ENCODE measurements at regions not wholly inside any gene's neighbourhood (a gene's known extent, or its start where the extent isn't known, plus 50 kb on each side); places are given as distances from the start of the nearest gene placed in this dataset.

DNA sequence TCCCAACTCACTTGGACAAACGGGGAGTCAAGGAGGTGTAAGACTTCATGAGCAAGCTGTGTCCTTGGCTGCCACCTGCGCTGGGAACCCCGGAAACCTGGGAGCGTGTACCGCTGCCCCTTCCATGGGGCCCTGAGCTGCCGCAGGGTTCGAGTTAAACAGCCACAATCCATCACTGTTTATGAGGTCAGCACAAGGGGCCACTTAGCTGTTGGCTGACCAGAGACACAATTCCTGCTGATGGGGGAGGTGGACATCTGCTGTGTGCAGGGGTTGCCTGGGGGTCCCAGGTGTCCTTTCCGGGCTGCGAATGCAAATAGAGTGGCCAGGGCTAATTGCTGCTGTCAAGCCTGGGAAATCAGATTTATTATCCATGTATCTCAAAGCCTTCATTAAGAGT lies 549.3 kb downstream of the BRD1 start:
- H3K27ac ChIP-seq (ENCODE audit: low read length) = no peak overlapping the region
- H4K20me1 ChIP-seq (ENCODE audit: insufficient read depth, low read depth, low read length) = no peaks in the 10 kb centered on the region
- no peak overlapping the region for H3K4me2 ChIP-seq (ENCODE audit: low read depth, low read length, poor library complexity, severe bottlenecking)
- no peak for DNase-seq
- no peak overlapping the region for H3K9ac ChIP-seq (ENCODE audit: low read length)
- H3K36me3 ChIP-seq (ENCODE audit: insufficient read depth, low read length) = no peaks in the 10 kb centered on the region
- no peaks in the 10 kb centered on the region for H3K79me2 ChIP-seq (ENCODE audit: low read length)
- H3K27me3 ChIP-seq (ENCODE audit: low read length) = peaks cover 2% of the 10 kb centered on the region; the same call in 1 of the 2 replicates
- no peaks in the 10 kb centered on the region for H3K9me2 ChIP-seq (replicated peaks; ENCODE audit: insufficient read depth, low read length)
- no peak overlapping the region for H3K4me3 ChIP-seq (ENCODE audit: low read length)
- H3K4me1 ChIP-seq (ENCODE audit: low read length) = no peaks in the 10 kb centered on the region
- H3K9me3 ChIP-seq (ENCODE audit: low read length) = 0 out of 2 replicates have a peak, but pooled peaks cover 3% of the 10 kb centered on the region
- H2AFZ ChIP-seq (ENCODE audit: low read length) = no peak overlapping the region

DNA sequence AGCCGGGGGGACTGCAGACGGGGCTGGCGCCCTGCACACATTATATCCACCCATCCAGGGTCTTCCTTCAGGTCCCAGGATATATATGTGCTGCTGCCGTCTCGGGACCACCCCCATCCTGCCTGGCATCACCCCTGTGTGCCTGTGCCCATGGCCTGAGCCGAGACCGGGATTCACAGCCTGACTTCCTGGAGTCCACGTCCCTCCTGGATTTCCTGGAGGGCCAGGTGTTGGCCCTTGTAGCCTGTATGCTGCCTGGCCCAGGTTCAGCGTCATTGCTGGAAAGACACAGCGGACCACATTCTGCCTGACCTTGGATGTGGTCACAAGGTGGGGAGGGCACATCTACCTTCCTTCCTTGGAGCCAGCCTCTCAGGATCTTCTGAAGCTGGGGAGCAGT lies 551.1 kb downstream of the BRD1 start:
- Histone ChIP-seq H3K4me3 (ENCODE audit: low read length) (no peak overlapping the region), H3K36me3 (ENCODE audit: insufficient read depth, low read length) (no peaks in the 10 kb centered on the region), H3K4me2 (ENCODE audit: low read depth, low read length, poor library complexity, severe bottlenecking) (no peak overlapping the region), H3K4me1 (ENCODE audit: low read length) (no peaks in the 10 kb centered on the region), H3K9me3 (ENCODE audit: low read length) (0 out of 2 replicates have a peak, but pooled peaks cover 3% of the 10 kb centered on the region), H3K27ac (ENCODE audit: low read length) (no peak overlapping the region), H3K79me2 (ENCODE audit: low read length) (no peaks in the 10 kb centered on the region), H3K9me2 (replicated peaks; ENCODE audit: insufficient read depth, low read length) (no peaks in the 10 kb centered on the region), H3K9ac (ENCODE audit: low read length) (no peak overlapping the region), H4K20me1 (ENCODE audit: insufficient read depth, low read depth, low read length) (no peaks in the 10 kb centered on the region), H2AFZ (ENCODE audit: low read length) (no peak overlapping the region), H3K27me3 (ENCODE audit: low read length) (peaks cover 2% of the 10 kb centered on the region; the same call in 1 of the 2 replicates)
- no peak for DNase-seq

GRCh38 chr22:49274754-49275380 lies 552.8 kb downstream of the BRD1 start:
- Histone ChIP-seq H3K4me1 (ENCODE audit: low read length) (no peaks in the 10 kb centered on the region), H3K4me3 (ENCODE audit: low read length) (no peak overlapping the region), H3K27ac (ENCODE audit: low read length) (no peak overlapping the region), H3K36me3 (ENCODE audit: insufficient read depth, low read length) (no peaks in the 10 kb centered on the region), H2AFZ (ENCODE audit: low read length) (no peak overlapping the region), H3K9me3 (ENCODE audit: low read length) (0 out of 2 replicates have a peak, but pooled peaks cover 2% of the 10 kb centered on the region), H3K4me2 (ENCODE audit: low read depth, low read length, poor library complexity, severe bottlenecking) (no peak overlapping the region), H3K9ac (ENCODE audit: low read length) (no peak overlapping the region), H3K9me2 (replicated peaks; ENCODE audit: insufficient read depth, low read length) (no peaks in the 10 kb centered on the region), H3K27me3 (ENCODE audit: low read length) (peaks cover 2% of the 10 kb centered on the region; the same call in 1 of the 2 replicates), H4K20me1 (ENCODE audit: insufficient read depth, low read depth, low read length) (no peaks in the 10 kb centered on the region), H3K79me2 (ENCODE audit: low read length) (no peaks in the 10 kb centered on the region)
- DNase-seq = no peak

DNA sequence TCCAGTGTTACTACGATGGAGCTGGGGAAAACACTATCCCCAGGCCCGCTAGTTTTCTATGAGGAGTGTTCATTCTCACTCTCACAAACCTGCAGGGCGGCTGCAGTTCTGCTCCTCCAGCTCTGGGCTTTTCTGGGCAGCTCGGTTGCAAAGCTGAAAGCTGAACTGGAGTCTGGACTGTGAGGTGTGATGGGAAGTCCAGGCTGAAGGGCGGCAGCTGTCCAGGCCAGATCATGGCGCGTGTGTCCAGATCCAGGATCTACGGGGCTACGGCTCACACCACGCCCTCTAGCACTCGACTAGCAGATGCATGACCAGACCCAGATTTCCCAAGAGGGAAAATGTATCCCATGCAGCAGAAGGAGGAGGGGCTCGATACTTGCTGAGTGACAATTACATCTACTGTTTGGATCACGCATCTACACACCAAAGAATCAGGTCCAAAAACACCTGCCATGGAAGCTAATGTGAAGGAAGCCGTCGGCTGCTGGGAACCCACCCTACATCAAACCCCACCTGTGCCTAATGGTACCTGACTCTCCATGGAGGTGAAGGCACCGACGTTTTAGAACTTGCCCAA lies 555.0 kb downstream of the BRD1 start:
- no peaks in the 10 kb centered on the region for H3K36me3 ChIP-seq (ENCODE audit: insufficient read depth, low read length)
- H3K9me3 ChIP-seq (ENCODE audit: low read length) = no peaks in the 10 kb centered on the region
- DNase-seq = no peak
- no peaks in the 10 kb centered on the region for H3K4me1 ChIP-seq (ENCODE audit: low read length)
- no peaks in the 10 kb centered on the region for H4K20me1 ChIP-seq (ENCODE audit: insufficient read depth, low read depth, low read length)
- no peak overlapping the region for H3K4me2 ChIP-seq (ENCODE audit: low read depth, low read length, poor library complexity, severe bottlenecking)
- no peaks in the 10 kb centered on the region for H3K79me2 ChIP-seq (ENCODE audit: low read length)
- H3K27ac ChIP-seq (ENCODE audit: low read length) = no peak overlapping the region
- no peak overlapping the region for H3K9ac ChIP-seq (ENCODE audit: low read length)
- H3K27me3 ChIP-seq (ENCODE audit: low read length) = no peaks in the 10 kb centered on the region
- H3K9me2 ChIP-seq (replicated peaks; ENCODE audit: insufficient read depth, low read length) = no peaks in the 10 kb centered on the region
- H3K4me3 ChIP-seq (ENCODE audit: low read length) = no peak overlapping the region
- no peak overlapping the region for H2AFZ ChIP-seq (ENCODE audit: low read length)

GRCh38 chr22:49271831-49272230 lies 555.8 kb downstream of the BRD1 start:
- no peak for DNase-seq
- Histone ChIP-seq H2AFZ (ENCODE audit: low read length) (no peak overlapping the region), H3K9ac (ENCODE audit: low read length) (no peak overlapping the region), H3K36me3 (ENCODE audit: insufficient read depth, low read length) (no peaks in the 10 kb centered on the region), H3K4me2 (ENCODE audit: low read depth, low read length, poor library complexity, severe bottlenecking) (no peak overlapping the region), H3K9me3 (ENCODE audit: low read length) (no peaks in the 10 kb centered on the region), H3K27me3 (ENCODE audit: low read length) (no peaks in the 10 kb centered on the region), H3K79me2 (ENCODE audit: low read length) (no peaks in the 10 kb centered on the region), H3K4me1 (ENCODE audit: low read length) (no peaks in the 10 kb centered on the region), H3K9me2 (replicated peaks; ENCODE audit: insufficient read depth, low read length) (no peaks in the 10 kb centered on the region), H4K20me1 (ENCODE audit: insufficient read depth, low read depth, low read length) (no peaks in the 10 kb centered on the region), H3K27ac (ENCODE audit: low read length) (no peak overlapping the region), H3K4me3 (ENCODE audit: low read length) (no peak overlapping the region)

DNA sequence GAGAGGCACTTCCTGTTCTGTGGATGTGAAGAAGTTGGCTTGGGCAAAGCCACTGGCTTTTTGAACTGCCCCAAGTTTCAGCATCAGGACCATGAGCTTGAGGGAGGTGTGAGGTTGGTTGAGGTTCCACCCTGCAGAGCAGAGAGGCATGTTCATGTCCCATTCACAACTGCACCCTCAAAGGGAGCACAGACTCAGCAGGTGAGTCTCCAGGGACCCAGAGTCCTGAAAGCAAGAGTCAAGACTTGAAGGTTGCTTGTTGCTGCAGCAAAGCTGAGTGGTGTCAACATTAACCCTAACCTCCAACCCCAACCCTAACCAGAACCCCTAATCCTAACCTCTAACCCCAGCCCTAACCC lies 556.3 kb downstream of the BRD1 start:
- Histone ChIP-seq H3K9me3 (ENCODE audit: low read length) (no peaks in the 10 kb centered on the region), H3K79me2 (ENCODE audit: low read length) (no peaks in the 10 kb centered on the region), H3K27ac (ENCODE audit: low read length) (no peak overlapping the region), H3K4me1 (ENCODE audit: low read length) (no peaks in the 10 kb centered on the region), H3K36me3 (ENCODE audit: insufficient read depth, low read length) (no peaks in the 10 kb centered on the region), H3K4me2 (ENCODE audit: low read depth, low read length, poor library complexity, severe bottlenecking) (no peak overlapping the region), H3K4me3 (ENCODE audit: low read length) (no peak overlapping the region), H4K20me1 (ENCODE audit: insufficient read depth, low read depth, low read length) (no peaks in the 10 kb centered on the region), H3K9me2 (replicated peaks; ENCODE audit: insufficient read depth, low read length) (no peaks in the 10 kb centered on the region), H2AFZ (ENCODE audit: low read length) (no peak overlapping the region), H3K9ac (ENCODE audit: low read length) (no peak overlapping the region), H3K27me3 (ENCODE audit: low read length) (no peaks in the 10 kb centered on the region)
- no peak for DNase-seq

GRCh38 chr22:49270595-49271368 lies 556.9 kb downstream of the BRD1 start:
- no peak overlapping the region for H3K9ac ChIP-seq (ENCODE audit: low read length)

DNA sequence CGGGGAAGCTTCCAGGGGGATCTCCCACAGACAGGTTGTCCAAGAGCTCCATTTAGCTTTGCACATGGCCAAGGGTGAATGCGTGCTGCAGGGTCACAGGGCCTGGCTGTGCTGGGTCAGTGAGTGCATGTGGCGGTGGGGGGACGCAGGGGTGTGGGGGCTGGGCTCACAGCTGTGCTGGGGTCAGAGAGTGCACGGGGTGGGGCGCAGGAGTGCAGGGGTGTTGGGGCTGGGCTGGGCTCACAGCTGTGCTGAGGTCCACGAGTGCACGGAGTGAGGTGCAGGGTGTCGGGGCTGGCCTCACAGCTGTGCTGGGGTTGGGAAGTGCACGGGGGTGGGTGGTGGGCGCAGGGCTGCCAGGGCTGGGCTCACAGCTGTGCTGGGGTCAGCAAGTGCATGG lies 557.7 kb downstream of the BRD1 start:
- Histone ChIP-seq H3K27ac (ENCODE audit: low read length) (no peak overlapping the region), H3K9me2 (replicated peaks; ENCODE audit: insufficient read depth, low read length) (no peaks in the 10 kb centered on the region), H3K4me2 (ENCODE audit: low read depth, low read length, poor library complexity, severe bottlenecking) (no peak overlapping the region), H3K4me3 (ENCODE audit: low read length) (no peak overlapping the region), H3K9ac (ENCODE audit: low read length) (no peak overlapping the region), H3K4me1 (ENCODE audit: low read length) (no peaks in the 10 kb centered on the region), H3K9me3 (ENCODE audit: low read length) (no peaks in the 10 kb centered on the region), H4K20me1 (ENCODE audit: insufficient read depth, low read depth, low read length) (no peaks in the 10 kb centered on the region), H3K27me3 (ENCODE audit: low read length) (no peaks in the 10 kb centered on the region), H3K79me2 (ENCODE audit: low read length) (no peaks in the 10 kb centered on the region), H2AFZ (ENCODE audit: low read length) (no peak overlapping the region), H3K36me3 (ENCODE audit: insufficient read depth, low read length) (no peaks in the 10 kb centered on the region)
- no peak for DNase-seq

More at GRCh38 chr22:49270595-49271368, 556.9 kb downstream of the BRD1 start:
- Histone ChIP-seq H3K27me3 (ENCODE audit: low read length) (no peaks in the 10 kb centered on the region), H4K20me1 (ENCODE audit: insufficient read depth, low read depth, low read length) (no peaks in the 10 kb centered on the region), H3K9me2 (replicated peaks; ENCODE audit: insufficient read depth, low read length) (no peaks in the 10 kb centered on the region), H3K79me2 (ENCODE audit: low read length) (no peaks in the 10 kb centered on the region), H3K4me1 (ENCODE audit: low read length) (no peaks in the 10 kb centered on the region), H3K9me3 (ENCODE audit: low read length) (no peaks in the 10 kb centered on the region), H3K36me3 (ENCODE audit: insufficient read depth, low read length) (no peaks in the 10 kb centered on the region), H3K4me2 (ENCODE audit: low read depth, low read length, poor library complexity, severe bottlenecking) (no peak overlapping the region), H2AFZ (ENCODE audit: low read length) (no peak overlapping the region), H3K4me3 (ENCODE audit: low read length) (no peak overlapping the region), H3K27ac (ENCODE audit: low read length) (no peak overlapping the region)
- no peak for DNase-seq

Measured in Karpas-422 (cell line).